Neuron (in vitro differentiated cells): ENCODE measurements at regions not wholly inside any gene's neighbourhood (a gene's known extent, or its start where the extent isn't known, plus 50 kb on each side); places are given as distances from the start of the nearest gene placed in this dataset.

ENCODE experiments used
- H2AFZ ChIP-seq: one replicate; pipeline ENCODE4 v1.6.1; 2013; ENCODE audit warnings: low read depth, mild to moderate bottlenecking, inconsistent platforms, low read length, moderate library complexity
- H3K27me3 ChIP-seq: one replicate; pipeline ENCODE4 v1.6.1; 2013; ENCODE audit warnings: low read length; ENCODE audit not compliant: insufficient read depth
- H3K36me3 ChIP-seq: one replicate; pipeline ENCODE4 v1.6.1; 2013; ENCODE audit warnings: low read length; ENCODE audit not compliant: insufficient read depth
- H3K4me1 ChIP-seq: one replicate; pipeline ENCODE4 v1.6.1; 2013; ENCODE audit warnings: low read length; ENCODE audit not compliant: insufficient read depth
- H3K4me3 ChIP-seq: 2 replicates; pipeline ENCODE4 v1.5.1; 2013; ENCODE audit warnings: mild to moderate bottlenecking, low read length, moderate library complexity
- H3K9me3 ChIP-seq: one replicate; pipeline ENCODE4 v1.6.1; 2013; ENCODE audit warnings: low read length

GRCh38 chr6:165985806-165986299, 181.8 kb downstream of the TBXT start:
- Histone ChIP-seq H3K27me3 (peaks cover 61% of the 10 kb centered on the region), H2AFZ (no peak overlapping the region), H3K4me1 (peaks cover 14% of the 10 kb centered on the region), H3K36me3 (no peaks in the 10 kb centered on the region), H3K9me3 (no peaks in the 10 kb centered on the region), H3K4me3 (no peak overlapping the region)

- peaks cover 56% of the 10 kb centered on the region for H3K27me3 ChIP-seq
- H3K4me1 ChIP-seq = peaks cover 14% of the 10 kb centered on the region
- no peaks in the 10 kb centered on the region for H3K9me3 ChIP-seq
- no peak overlapping the region for H3K4me3 ChIP-seq
- H3K36me3 ChIP-seq = no peaks in the 10 kb centered on the region
- H2AFZ ChIP-seq = no peak overlapping the region
Observed at GRCh38 chr6:165985281-165985805, 182.3 kb downstream of the TBXT start.

- Histone ChIP-seq H3K4me3 (no peak overlapping the region), H3K4me1 (peaks cover 14% of the 10 kb centered on the region), H3K9me3 (no peaks in the 10 kb centered on the region), H3K36me3 (no peaks in the 10 kb centered on the region), H2AFZ (no peak overlapping the region), H3K27me3 (peaks cover 50% of the 10 kb centered on the region)
Observed at GRCh38 chr6:165984729-165985275, 182.8 kb downstream of the TBXT start.

DNA sequence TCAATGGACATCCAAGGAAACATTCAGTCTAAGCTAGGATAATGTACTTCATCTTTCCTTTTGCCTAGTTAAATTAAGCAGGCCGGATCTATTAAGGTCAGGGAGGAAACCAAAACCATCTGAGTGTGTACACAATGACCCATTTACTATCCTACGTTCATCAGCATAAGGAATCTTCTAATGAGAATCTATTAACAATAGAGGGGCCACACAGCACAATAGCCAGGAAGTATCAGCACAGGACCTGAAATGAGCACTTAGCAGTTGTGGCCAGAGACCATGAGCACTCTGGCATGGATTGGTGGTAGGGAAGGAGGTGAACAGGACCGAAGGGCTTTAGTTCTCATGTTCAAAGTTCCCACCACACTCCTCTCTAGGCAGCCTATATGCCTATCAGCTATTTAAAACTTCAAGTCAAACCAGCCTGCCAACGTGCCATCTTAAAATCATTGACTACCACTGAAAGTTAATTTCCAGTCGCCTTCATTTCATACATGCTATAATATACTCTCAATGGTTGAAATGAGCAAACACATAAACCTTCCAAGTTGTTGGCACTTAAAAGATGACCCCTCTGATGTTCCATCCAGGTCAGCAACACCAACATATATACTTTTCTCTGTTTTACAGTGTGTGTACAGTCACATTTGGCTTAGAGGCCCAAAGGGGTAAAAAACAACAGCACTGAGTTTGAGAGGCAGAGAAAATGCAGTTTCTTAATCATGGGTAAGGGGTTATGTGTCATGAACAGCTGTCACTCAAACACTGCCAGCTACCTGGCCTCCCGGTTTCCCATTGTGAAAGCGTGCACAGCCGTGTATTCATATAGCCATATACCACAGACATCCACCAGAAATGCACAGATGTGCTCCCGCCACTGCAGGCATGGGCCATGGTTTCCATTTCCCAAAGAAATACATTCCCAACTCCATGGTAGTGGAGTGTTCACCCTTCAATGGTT, 184.3 kb downstream of the TBXT start:
- no peak overlapping the region for H2AFZ ChIP-seq
- peaks cover 37% of the 10 kb centered on the region for H3K27me3 ChIP-seq
- peaks cover 9% of the 10 kb centered on the region for H3K4me1 ChIP-seq
- no peaks in the 10 kb centered on the region for H3K36me3 ChIP-seq
- no peak overlapping the region for H3K4me3 ChIP-seq
- no peaks in the 10 kb centered on the region for H3K9me3 ChIP-seq

DNA sequence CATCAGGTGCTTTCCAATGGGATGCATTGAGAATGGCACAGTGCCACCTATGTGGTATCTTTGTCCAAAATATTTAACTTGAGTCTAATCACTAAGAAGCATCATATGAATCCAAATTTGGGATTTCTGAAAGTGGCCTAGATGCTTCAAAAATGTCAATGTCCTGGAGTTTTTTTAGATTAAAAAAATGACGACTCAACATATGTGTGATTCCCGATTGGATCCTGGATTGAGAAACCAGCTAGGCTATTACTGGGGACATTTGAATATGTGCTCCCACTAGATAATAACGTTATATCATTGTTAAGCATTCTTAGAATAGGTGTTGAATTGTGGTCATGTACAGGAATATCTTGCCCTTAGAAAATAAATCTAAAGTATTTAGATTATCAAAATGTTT, 189.2 kb downstream of the TBXT start:
- Histone ChIP-seq H2AFZ (no peak overlapping the region), H3K4me3 (no peak overlapping the region), H3K9me3 (no peaks in the 10 kb centered on the region), H3K4me1 (no peaks in the 10 kb centered on the region), H3K36me3 (no peaks in the 10 kb centered on the region), H3K27me3 (peaks cover 10% of the 10 kb centered on the region)

GRCh38 chr6:165976684-165977083, 191.0 kb downstream of the TBXT start:
- Histone ChIP-seq H3K4me1 (no peaks in the 10 kb centered on the region), H3K36me3 (no peaks in the 10 kb centered on the region), H3K4me3 (no peak overlapping the region), H3K9me3 (no peaks in the 10 kb centered on the region), H2AFZ (no peak overlapping the region), H3K27me3 (peaks cover 10% of the 10 kb centered on the region)

GRCh38 chr6:165974817-165975216, 192.8 kb downstream of the TBXT start:
- H3K9me3 ChIP-seq = no peaks in the 10 kb centered on the region
- H2AFZ ChIP-seq = no peak overlapping the region
- H3K27me3 ChIP-seq = peaks cover 10% of the 10 kb centered on the region
- no peaks in the 10 kb centered on the region for H3K4me1 ChIP-seq
- no peak overlapping the region for H3K4me3 ChIP-seq
- no peaks in the 10 kb centered on the region for H3K36me3 ChIP-seq

- no peaks in the 10 kb centered on the region for H3K36me3 ChIP-seq
- peaks cover 10% of the 10 kb centered on the region for H3K27me3 ChIP-seq
- H2AFZ ChIP-seq = no peak overlapping the region
- H3K9me3 ChIP-seq = no peaks in the 10 kb centered on the region
- no peak overlapping the region for H3K4me3 ChIP-seq
- H3K4me1 ChIP-seq = no peaks in the 10 kb centered on the region
Observed at GRCh38 chr6:165973473-165973872, 194.2 kb downstream of the TBXT start.

GRCh38 chr6:165972139-165972802, 195.4 kb downstream of the TBXT start:
- Histone ChIP-seq H2AFZ (no peak overlapping the region), H3K9me3 (no peaks in the 10 kb centered on the region), H3K27me3 (peaks cover 10% of the 10 kb centered on the region), H3K4me3 (no peak overlapping the region), H3K4me1 (no peaks in the 10 kb centered on the region), H3K36me3 (no peaks in the 10 kb centered on the region)

GRCh38 chr6:165971202-165971601, 196.4 kb downstream of the TBXT start:
- H3K9me3 ChIP-seq = no peaks in the 10 kb centered on the region
- H3K27me3 ChIP-seq = peaks cover 7% of the 10 kb centered on the region
- no peaks in the 10 kb centered on the region for H3K36me3 ChIP-seq
- no peak overlapping the region for H3K4me3 ChIP-seq
- no peaks in the 10 kb centered on the region for H3K4me1 ChIP-seq
- H2AFZ ChIP-seq = no peak overlapping the region

DNA sequence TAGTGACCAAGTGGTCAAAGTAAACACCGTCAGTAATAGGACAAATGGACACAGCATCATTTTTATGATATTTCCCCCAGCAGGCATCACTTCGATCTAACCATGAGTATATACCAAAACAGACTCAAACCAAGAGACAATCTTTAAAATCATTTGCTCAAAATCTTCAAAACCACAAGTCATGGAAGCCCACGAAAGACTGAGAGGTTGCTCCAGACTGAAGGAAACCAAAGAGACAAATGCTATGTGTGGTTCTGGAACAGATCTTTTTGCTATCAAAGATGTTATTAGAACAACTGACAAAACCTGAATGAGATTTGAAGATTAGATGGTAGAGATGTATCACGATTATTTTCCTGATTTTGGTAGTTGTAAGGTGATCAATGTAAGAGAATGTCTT, 197.7 kb downstream of the TBXT start:
- H3K4me3 ChIP-seq = no peak overlapping the region
- no peaks in the 10 kb centered on the region for H3K4me1 ChIP-seq
- H3K9me3 ChIP-seq = no peaks in the 10 kb centered on the region

DNA sequence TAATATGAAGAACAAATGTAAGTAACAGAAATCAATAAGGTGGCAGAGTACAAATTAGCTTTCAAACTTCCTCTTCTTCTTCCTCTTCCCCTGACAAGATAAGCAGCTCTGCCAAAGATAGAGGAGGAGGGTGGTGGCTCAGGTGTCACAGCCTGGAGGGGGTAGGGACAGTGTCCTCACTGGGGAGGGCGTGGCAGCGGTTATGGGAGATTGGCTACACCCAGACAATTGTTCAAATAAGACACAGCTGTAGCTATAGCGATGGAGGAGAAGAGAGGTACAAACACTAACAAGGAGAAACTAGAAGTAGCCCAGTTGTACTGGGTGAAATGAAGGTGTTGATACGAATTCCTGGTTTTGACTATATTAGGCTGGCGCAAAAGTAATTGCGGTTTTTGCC, 198.5 kb downstream of the TBXT start:
- no peak overlapping the region for H2AFZ ChIP-seq
- H3K27me3 ChIP-seq = no peaks in the 10 kb centered on the region
- H3K4me3 ChIP-seq = no peak overlapping the region
- no peaks in the 10 kb centered on the region for H3K4me1 ChIP-seq
- no peaks in the 10 kb centered on the region for H3K36me3 ChIP-seq
- no peaks in the 10 kb centered on the region for H3K9me3 ChIP-seq

More for the DNA sequence above, 197.7 kb downstream of the TBXT start:
- no peak overlapping the region for H2AFZ ChIP-seq
- H3K36me3 ChIP-seq = no peaks in the 10 kb centered on the region
- H3K27me3 ChIP-seq = peaks cover 6% of the 10 kb centered on the region

DNA sequence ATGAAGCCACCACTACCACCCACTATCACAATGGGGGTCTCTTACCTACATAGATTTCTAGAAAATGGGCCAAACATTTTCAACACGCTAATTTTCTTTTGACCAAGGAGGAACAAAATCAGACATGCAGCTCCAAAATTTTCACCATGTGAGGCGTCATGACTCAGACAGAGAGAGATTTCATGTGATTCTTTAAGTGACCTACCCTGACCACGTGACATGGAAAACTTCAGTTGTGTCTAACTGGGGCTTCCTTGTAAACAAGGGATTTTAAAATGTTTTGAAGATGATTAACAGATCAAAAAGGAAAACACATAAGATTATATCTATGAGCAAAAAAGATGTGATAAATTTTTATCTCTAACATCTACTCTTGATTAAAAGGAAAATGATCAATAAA, 199.2 kb downstream of the TBXT start:
- no peak overlapping the region for H2AFZ ChIP-seq
- no peaks in the 10 kb centered on the region for H3K4me1 ChIP-seq
- no peaks in the 10 kb centered on the region for H3K27me3 ChIP-seq
- H3K4me3 ChIP-seq = no peak overlapping the region
- H3K9me3 ChIP-seq = no peaks in the 10 kb centered on the region
- no peaks in the 10 kb centered on the region for H3K36me3 ChIP-seq
